HG02623 (cell line): ENCODE measurements at regions not wholly inside any gene's neighbourhood (a gene's known extent, or its start where the extent isn't known, plus 50 kb on each side); places are given as distances from the start of the nearest gene placed in this dataset.
"Not testable (repeated sequence)": the region's sequence is repeated elsewhere in the genome, so short reads cannot be mapped to it uniquely, and the experiment has no call there.

ENCODE experiments used
- ATAC-seq: cut with Tn5 transposase; IDR thresholded peaks from one replicate; pipeline ENCODE4 v1.9.1; 2021; ENCODE audit warnings: moderate library complexity; ENCODE audit not compliant: unreplicated experiment

DNA sequence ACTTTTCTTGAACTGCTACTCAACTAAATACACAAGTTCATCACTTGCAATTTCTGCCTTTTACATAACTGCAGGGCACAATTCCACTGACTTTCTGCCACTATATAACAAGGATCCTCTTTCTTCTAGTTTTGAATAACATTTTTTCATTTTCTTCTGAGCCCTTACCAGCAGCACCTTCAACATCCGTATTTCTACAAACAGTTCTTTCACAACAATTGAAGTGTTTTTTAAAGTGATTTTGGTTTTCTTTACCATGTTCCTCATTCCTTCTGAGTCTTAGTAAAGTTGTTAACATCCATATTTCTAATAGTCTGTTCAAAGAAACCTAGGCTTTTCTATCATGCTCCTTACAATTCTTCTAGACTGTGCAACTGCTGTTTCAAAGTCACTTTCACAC, 127.2 kb upstream of the PITX1 start:
- ATAC-seq, result no peak

DNA sequence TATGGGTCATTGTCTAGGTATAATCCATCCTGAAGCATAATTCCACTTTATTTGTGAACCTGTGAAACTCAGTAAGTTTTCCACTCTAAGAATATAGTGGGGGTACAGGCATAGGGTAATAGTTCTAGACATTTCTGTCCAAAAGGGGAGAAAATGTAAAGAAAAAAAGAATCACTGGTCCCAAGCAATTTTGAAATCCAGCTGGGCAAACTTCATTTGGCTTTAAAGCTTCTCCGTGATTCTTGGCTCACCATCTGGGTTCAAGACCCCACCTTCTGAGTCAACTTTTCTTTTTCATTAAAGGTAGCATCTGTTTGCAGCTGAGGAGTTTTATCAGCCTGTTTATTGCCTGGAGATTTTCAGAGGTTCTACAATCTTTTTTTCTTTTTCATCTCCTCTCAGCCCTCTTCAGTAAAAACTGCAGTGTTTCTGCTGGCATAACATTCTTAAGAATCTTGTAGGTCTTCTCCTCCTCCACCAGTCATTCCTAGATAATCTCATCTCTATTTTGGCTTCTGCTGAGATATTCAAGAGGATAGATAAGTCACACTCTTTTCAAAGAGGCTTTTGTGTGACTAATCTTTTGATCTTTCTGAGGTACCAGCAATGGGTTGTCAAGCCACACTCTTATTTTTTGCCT, 126.1 kb upstream of the PITX1 start:
- no peak for ATAC-seq

GRCh38 chr5:135159626-135160025, 125.6 kb upstream of the PITX1 start:
- ATAC-seq, result no peak

DNA sequence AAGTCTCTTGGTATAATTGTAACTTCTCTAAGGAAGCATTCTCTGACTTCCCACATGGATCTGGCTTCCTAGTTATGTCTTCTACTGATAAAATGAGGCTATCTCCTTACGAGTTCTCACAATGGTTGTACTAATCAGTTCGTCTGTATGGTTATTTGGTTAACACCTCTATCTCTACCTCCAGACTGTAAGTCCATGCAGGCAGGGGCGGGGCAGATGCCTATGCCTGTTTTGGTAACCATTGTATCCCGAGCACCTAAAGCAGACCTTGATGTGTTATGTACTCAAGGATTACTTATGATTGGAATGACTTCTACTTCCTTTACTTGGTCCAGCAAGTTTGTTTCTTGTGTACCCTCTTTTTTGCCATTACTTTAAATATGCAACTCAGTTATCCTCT, 125.0 kb upstream of the PITX1 start:
- no peak for ATAC-seq

GRCh38 chr5:135158314-135158697, 124.3 kb upstream of the PITX1 start:
- ATAC-seq, result no peak

- no peak for ATAC-seq
Measured at GRCh38 chr5:135157421-135158313, 123.6 kb upstream of the PITX1 start.

GRCh38 chr5:135156715-135157404, 122.8 kb upstream of the PITX1 start:
- ATAC-seq, result no peak

GRCh38 chr5:135156337-135156714, 122.3 kb upstream of the PITX1 start:
- ATAC-seq, result no peak

GRCh38 chr5:135155616-135156214, 121.7 kb upstream of the PITX1 start:
- no peak for ATAC-seq

DNA sequence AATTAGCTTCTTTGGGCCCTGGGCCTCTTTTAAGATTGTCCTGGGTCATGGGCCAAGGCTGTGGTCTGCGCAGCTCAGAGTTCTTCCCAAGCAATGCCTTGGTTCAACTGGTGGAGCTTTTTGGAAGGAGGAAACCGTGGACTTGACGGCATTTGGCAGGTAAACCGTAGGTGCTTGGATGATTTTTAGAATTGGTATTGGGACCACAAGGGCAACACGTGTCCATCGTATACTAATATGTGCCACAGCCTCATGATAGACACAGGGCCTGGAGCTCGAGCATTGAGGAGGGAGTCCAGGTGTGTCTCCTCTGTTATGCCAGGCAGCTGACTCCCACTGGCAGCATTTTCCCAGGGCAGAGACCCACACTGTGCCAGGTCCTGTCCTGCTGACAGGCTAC, 120.9 kb upstream of the PITX1 start:
- no peak for ATAC-seq

GRCh38 chr5:135154197-135154596, 120.2 kb upstream of the PITX1 start:
- no peak for ATAC-seq

DNA sequence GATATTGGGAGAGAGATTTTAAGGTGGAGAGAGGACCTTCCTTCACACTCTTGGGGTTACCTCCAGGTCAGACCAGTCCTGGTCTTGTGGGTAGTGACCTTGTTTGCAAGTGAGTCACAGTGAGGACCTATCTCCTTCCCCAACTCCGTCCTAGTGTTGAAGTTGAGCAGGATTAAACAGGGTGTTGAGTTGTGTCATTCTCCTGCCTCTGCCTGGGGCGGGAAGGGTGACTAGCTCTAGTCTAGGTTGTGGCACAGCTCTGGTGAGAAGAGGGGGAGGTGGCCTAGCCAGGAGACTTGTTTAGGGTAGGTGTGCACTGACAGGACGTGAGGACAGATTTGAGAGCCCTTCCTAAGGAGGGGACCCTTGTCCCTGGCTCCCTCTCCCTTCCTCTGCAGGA, 119.6 kb upstream of the PITX1 start:
- ATAC-seq, result no peak

- ATAC-seq, result no peak
Measured at GRCh38 chr5:135153259-135153658, 119.2 kb upstream of the PITX1 start.

DNA sequence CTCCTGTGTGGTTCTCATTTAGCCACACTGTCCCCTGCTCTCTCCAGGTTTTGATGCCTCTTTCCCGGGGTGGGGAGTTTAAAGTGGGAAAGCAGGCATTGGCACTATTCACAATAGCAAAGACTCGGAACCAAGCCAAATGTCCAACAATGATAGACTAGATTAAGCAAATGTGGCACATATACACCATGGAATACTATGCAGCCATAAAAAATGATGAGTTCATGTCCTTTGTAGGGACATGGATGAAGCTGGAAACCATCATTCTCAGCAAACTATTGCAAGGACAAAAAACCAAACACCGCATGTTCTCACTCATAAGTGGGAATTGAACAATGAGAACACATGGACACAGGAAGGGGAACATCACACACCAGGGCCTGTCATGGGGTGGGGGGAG, 117.6 kb upstream of the PITX1 start:
- not testable (repeated sequence) for ATAC-seq

DNA sequence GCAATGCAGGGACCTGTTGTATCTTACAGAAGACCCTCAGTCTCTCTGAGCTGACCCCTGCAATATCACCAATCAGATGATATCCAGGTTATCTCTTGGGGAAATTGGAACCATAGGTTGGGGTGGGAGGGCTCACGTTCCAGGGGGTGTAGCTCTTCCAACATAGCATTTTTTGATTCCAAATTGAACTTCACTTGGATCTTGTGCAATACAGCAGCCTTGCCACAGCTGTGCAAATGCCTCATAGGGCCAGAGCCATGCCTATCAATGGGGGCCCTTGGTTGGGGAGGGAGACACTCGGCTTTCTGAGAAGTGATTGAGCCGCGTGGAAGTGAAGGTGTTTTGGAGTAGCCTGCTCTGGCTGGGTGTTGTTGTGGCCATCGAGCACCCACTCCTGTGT, 117.2 kb upstream of the PITX1 start:
- ATAC-seq, result no peak

- ATAC-seq, result no peak
Measured at GRCh38 chr5:135150767-135151166, 116.7 kb upstream of the PITX1 start.

DNA sequence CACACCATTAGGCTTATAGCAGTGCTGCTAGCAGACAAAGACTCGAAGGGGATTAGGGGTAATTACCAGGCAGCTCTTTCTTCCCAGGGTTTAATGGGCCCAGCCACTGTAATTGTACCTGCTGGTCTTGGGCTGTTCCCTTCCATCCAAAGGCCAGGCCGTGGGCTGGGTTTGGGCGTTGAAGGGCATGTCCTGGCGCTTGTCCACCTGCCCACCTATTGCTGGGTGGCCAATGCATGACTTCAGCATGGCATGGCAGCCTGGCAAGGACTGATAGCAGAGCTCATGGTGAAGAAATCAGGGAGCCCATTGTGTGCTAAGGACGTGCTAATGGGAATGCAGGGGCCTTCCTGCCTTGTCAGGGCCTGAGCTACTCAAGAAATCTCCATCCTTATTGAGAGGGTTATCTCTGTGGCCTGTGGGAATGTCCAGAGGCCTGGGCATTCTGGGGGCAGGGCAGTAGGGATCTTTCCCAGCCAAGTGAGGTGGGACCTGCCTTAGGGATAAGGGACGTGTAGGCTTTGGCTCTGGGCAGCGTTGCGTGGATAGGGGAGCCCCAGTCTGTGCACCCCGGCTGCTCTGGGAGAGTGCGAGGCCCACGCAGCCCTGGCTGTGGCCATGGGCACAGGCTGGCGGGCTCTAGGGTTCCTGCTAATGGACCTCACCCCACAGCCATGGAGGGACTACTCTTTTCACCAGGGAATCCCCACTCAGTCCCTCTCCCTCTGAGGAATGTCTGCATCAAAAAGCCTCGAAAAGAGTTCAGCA, 116.1 kb upstream of the PITX1 start:
- no peak for ATAC-seq

- ATAC-seq, result no peak
Measured at GRCh38 chr5:135149229-135149955, 115.4 kb upstream of the PITX1 start.

GRCh38 chr5:135147294-135148090, 113.5 kb upstream of the PITX1 start:
- no peak for ATAC-seq
